ENCODE measurements at regions not wholly inside any gene's neighbourhood (a gene's known extent, or its start where the extent isn't known, plus 50 kb on each side); places are given as distances from the start of the nearest gene placed in this dataset.

GRCh38 chrX:28120072-28120471 lies 138.8 kb upstream of the DCAF8L1 start:
- H3K9me3 ChIP-seq, result no peaks in the 10 kb centered on the region
- TF ChIP-seq POLR2AphosphoS5 (IDR thresholded peaks at IDR 0.05) (no peak), POLR2A (IDR thresholded peaks at IDR 0.05) (no peak), CTCF (IDR thresholded peaks at IDR 0.05 in 8 of 11, conservative IDR thresholded peaks at IDR 0.05 in 3 of 11) (no peak)
- no peak overlapping the region for H3K27ac ChIP-seq
- H3K27me3 ChIP-seq (replicated peaks in 1 of 7), result no peaks in the 10 kb centered on the region
- no peak overlapping the region for H3K4me3 ChIP-seq
- WGBS, 5 donors, result 48 to 80% (median 75%) methylated on average over 4 of the region's 4 CpGs
- intact Hi-C loops (cut with DNase I; ENCODE audit: low total_unique reads), result no loop called here
- H3K4me1 ChIP-seq, result no peaks in the 10 kb centered on the region
- H3K36me3 ChIP-seq, result no peaks in the 10 kb centered on the region
- no peak for DNase-seq

GRCh38 chrX:28108186-28108945 lies 127.1 kb upstream of the DCAF8L1 start:
- Histone ChIP-seq H3K27ac (no peak overlapping the region), H3K9me3 (no peaks in the 10 kb centered on the region), H3K36me3 (no peaks in the 10 kb centered on the region), H3K4me1 (no peaks in the 10 kb centered on the region), H3K27me3 (replicated peaks in 1 of 7) (no peaks in the 10 kb centered on the region), H3K4me3 (no peak overlapping the region)
- DNase-seq, result no peak
- TF ChIP-seq POLR2A (IDR thresholded peaks at IDR 0.05) (no peak), POLR2AphosphoS5 (IDR thresholded peaks at IDR 0.05) (no peak), CTCF (IDR thresholded peaks at IDR 0.05 in 8 of 11, conservative IDR thresholded peaks at IDR 0.05 in 3 of 11) (no peak)
- WGBS, 5 donors, result 21 to 74% (median 59%) methylated on average over 1 of the region's 1 CpG
- intact Hi-C loops (cut with DNase I; ENCODE audit: low total_unique reads), result no loop called here

- DNase-seq, result no peak
- H3K27ac ChIP-seq, result no peak overlapping the region
- H3K36me3 ChIP-seq, result no peaks in the 10 kb centered on the region
- H3K9me3 ChIP-seq, result no peaks in the 10 kb centered on the region
- H3K27me3 ChIP-seq (replicated peaks in 1 of 7), result no peaks in the 10 kb centered on the region
- H3K4me3 ChIP-seq, result no peak overlapping the region
- H3K4me1 ChIP-seq, result no peaks in the 10 kb centered on the region
- intact Hi-C loops (cut with DNase I; ENCODE audit: low total_unique reads), result no loop called here
- TF ChIP-seq CTCF (IDR thresholded peaks at IDR 0.05 in 8 of 11, conservative IDR thresholded peaks at IDR 0.05 in 3 of 11) (no peak), POLR2AphosphoS5 (IDR thresholded peaks at IDR 0.05) (no peak), POLR2A (IDR thresholded peaks at IDR 0.05) (no peak)
- WGBS, 5 donors, result 54 to 89% (median 64%) methylated on average over 3 of the region's 3 CpGs
Measured at GRCh38 chrX:28099166-28099565, 117.9 kb upstream of the DCAF8L1 start.

GRCh38 chrX:28085653-28086052 lies 104.4 kb upstream of the DCAF8L1 start:
- Histone ChIP-seq H3K27ac (no peak overlapping the region), H3K4me1 (no peaks in the 10 kb centered on the region), H3K4me3 (no peak overlapping the region), H3K27me3 (replicated peaks in 1 of 7) (no peaks in the 10 kb centered on the region), H3K36me3 (no peaks in the 10 kb centered on the region), H3K9me3 (peaks cover 0 to 6% (median 0%) of the 10 kb centered on the region in 8 donors)
- no peak for DNase-seq
- 50 to 78% (median 72%) methylated on average over 2 of the region's 2 CpGs for WGBS, 5 donors
- TF ChIP-seq POLR2A (IDR thresholded peaks at IDR 0.05) (no peak), CTCF (IDR thresholded peaks at IDR 0.05 in 8 of 11, conservative IDR thresholded peaks at IDR 0.05 in 3 of 11) (no peak), POLR2AphosphoS5 (IDR thresholded peaks at IDR 0.05) (no peak)
- intact Hi-C loops (cut with DNase I; ENCODE audit: low total_unique reads), result no loop called here

Data from spleen (tissue), 11 donors.